ENCODE measurements at regions not wholly inside any gene's neighbourhood (a gene's known extent, or its start where the extent isn't known, plus 50 kb on each side); places are given as distances from the start of the nearest gene placed in this dataset.

- no peaks in the 10 kb centered on the region for H3K9me2 ChIP-seq (ENCODE audit: insufficient read depth, low read length)
- H3K27ac ChIP-seq (ENCODE audit: low read depth, low read length, poor library complexity, severe bottlenecking): no peak overlapping the region
- H3K4me3 ChIP-seq (ENCODE audit: low read depth, low read length, poor library complexity, severe bottlenecking): no peak overlapping the region
- BruUV-seq (replicated peaks): no TSS peak
- ChIA-PET CTCF (ENCODE audit: unreplicated experiment) (no interaction called here), POLR2A (interaction anchor here (0.7 kb wide), 1 partner anchor 1502 kb away, joined by 3 read pairs; no protein-coding TSS in a partner anchor)
- H2AFZ ChIP-seq (ENCODE audit: low read length): no peak overlapping the region
- H3K4me2 ChIP-seq (ENCODE audit: low read length): no peak overlapping the region
- no peak for DNase-seq (ENCODE audit: low spot score)
- H4K20me1 ChIP-seq (ENCODE audit: insufficient read depth, low read length): no peaks in the 10 kb centered on the region
- H3K36me3 ChIP-seq (ENCODE audit: insufficient read depth, low read length): no peaks in the 10 kb centered on the region
- H3K9me3 ChIP-seq (ENCODE audit: low read length): no peaks in the 10 kb centered on the region
- no peaks in the 10 kb centered on the region for H3K4me1 ChIP-seq (ENCODE audit: insufficient read depth, low read length, poor library complexity, severe bottlenecking)
- intact Hi-C loops (cut with micrococcal nuclease; ENCODE audit: unreplicated experiment): no loop called here
- H3K79me2 ChIP-seq (ENCODE audit: insufficient read depth, low read depth, low read length): no peaks in the 10 kb centered on the region
- TF ChIP-seq EZH2phosphoT487 (IDR thresholded peaks at IDR 0.05; ENCODE audit: borderline replicate concordance, low read depth, low read length): no peak
- TF ChIP-seq CTCF (conservative IDR thresholded peaks at IDR 0.05; ENCODE audit: low read length): no peak
Measured at GRCh38 chr1:221594576-221594975, 147.3 kb downstream of the DUSP10 start.

GRCh38 chr1:221598122-221598521, 143.8 kb downstream of the DUSP10 start:
- no peaks in the 10 kb centered on the region for H3K4me1 ChIP-seq (ENCODE audit: insufficient read depth, low read length, poor library complexity, severe bottlenecking)
- H3K4me2 ChIP-seq (ENCODE audit: low read length): no peak overlapping the region
- no peaks in the 10 kb centered on the region for H3K79me2 ChIP-seq (ENCODE audit: insufficient read depth, low read depth, low read length)
- ChIA-PET CTCF (ENCODE audit: unreplicated experiment) (no interaction called here), POLR2A (interaction anchor here (0.7 kb wide), 1 partner anchor 164 kb away, joined by 3 read pairs; no protein-coding TSS in a partner anchor)
- TF ChIP-seq EZH2phosphoT487 (IDR thresholded peaks at IDR 0.05; ENCODE audit: borderline replicate concordance, low read depth, low read length): no peak
- TF ChIP-seq CTCF (conservative IDR thresholded peaks at IDR 0.05; ENCODE audit: low read length): no peak
- H3K9me2 ChIP-seq (ENCODE audit: insufficient read depth, low read length): no peaks in the 10 kb centered on the region
- no peaks in the 10 kb centered on the region for H3K9me3 ChIP-seq (ENCODE audit: low read length)
- H3K4me3 ChIP-seq (ENCODE audit: low read depth, low read length, poor library complexity, severe bottlenecking): no peak overlapping the region
- no TSS peak for BruUV-seq (replicated peaks)
- no peaks in the 10 kb centered on the region for H3K36me3 ChIP-seq (ENCODE audit: insufficient read depth, low read length)
- intact Hi-C loops (cut with micrococcal nuclease; ENCODE audit: unreplicated experiment): no loop called here
- DNase-seq (ENCODE audit: low spot score): no peak
- no peak overlapping the region for H3K27ac ChIP-seq (ENCODE audit: low read depth, low read length, poor library complexity, severe bottlenecking)
- H4K20me1 ChIP-seq (ENCODE audit: insufficient read depth, low read length): no peaks in the 10 kb centered on the region
- H2AFZ ChIP-seq (ENCODE audit: low read length): no peak overlapping the region

- H2AFZ ChIP-seq (ENCODE audit: low read length): no peak overlapping the region
- no peaks in the 10 kb centered on the region for H3K79me2 ChIP-seq (ENCODE audit: insufficient read depth, low read depth, low read length)
- no peaks in the 10 kb centered on the region for H3K36me3 ChIP-seq (ENCODE audit: insufficient read depth, low read length)
- H3K9me2 ChIP-seq (ENCODE audit: insufficient read depth, low read length): no peaks in the 10 kb centered on the region
- no peak overlapping the region for H3K4me3 ChIP-seq (ENCODE audit: low read depth, low read length, poor library complexity, severe bottlenecking)
- intact Hi-C loops (cut with micrococcal nuclease; ENCODE audit: unreplicated experiment): no loop called here
- BruUV-seq (replicated peaks): no TSS peak
- POLR2A ChIA-PET: interaction anchor here (0.7 to 1.5 kb wide), 4 partner anchors 8 to 57 kb away, joined by 3 to 6 read pairs (median 4); no protein-coding TSS in a partner anchor
- no peaks in the 10 kb centered on the region for H3K4me1 ChIP-seq (ENCODE audit: insufficient read depth, low read length, poor library complexity, severe bottlenecking)
- CTCF ChIA-PET (ENCODE audit: unreplicated experiment): no interaction called here
- H4K20me1 ChIP-seq (ENCODE audit: insufficient read depth, low read length): no peaks in the 10 kb centered on the region
- TF ChIP-seq EZH2phosphoT487 (IDR thresholded peaks at IDR 0.05; ENCODE audit: borderline replicate concordance, low read depth, low read length) (no peak), CTCF (conservative IDR thresholded peaks at IDR 0.05; ENCODE audit: low read length) (no peak)
- H3K4me2 ChIP-seq (ENCODE audit: low read length): no peak overlapping the region
- DNase-seq (ENCODE audit: low spot score): no peak
- H3K9me3 ChIP-seq (ENCODE audit: low read length): no peaks in the 10 kb centered on the region
- no peak overlapping the region for H3K27ac ChIP-seq (ENCODE audit: low read depth, low read length, poor library complexity, severe bottlenecking)
Measured at GRCh38 chr1:221601166-221601565, 140.7 kb downstream of the DUSP10 start.
